ENCODE measurements at regions not wholly inside any gene's neighbourhood (a gene's known extent, or its start where the extent isn't known, plus 50 kb on each side); places are given as distances from the start of the nearest gene placed in this dataset.

DNA sequence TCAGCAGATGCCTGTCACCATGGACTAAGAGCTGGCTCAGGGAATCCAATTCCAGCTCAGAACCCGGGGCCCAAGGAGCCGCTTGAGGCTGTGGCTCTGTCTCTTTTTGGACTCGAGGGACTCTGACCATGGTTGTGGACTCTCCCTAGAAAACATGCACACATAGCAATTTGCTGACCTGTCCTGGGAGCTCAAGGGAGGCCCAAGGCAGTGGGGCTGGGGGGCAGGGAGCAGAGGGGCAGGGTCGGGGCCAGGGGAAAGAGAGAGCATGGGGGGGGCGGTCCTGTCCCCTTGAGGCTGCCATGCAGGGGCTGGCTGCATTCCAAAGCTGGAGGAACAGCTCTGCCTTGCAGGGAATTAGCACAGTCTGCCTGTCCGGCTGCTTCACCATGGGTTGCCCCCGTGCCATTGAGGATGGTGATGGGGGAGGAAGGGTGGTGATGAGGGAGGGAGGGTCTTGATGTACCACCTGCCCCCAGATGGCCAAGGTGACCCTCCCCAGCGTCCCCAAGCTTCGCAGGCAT lies 190.1 kb downstream of the GOLGA6L6 start:
- TF ChIP-seq, protein P1, sequence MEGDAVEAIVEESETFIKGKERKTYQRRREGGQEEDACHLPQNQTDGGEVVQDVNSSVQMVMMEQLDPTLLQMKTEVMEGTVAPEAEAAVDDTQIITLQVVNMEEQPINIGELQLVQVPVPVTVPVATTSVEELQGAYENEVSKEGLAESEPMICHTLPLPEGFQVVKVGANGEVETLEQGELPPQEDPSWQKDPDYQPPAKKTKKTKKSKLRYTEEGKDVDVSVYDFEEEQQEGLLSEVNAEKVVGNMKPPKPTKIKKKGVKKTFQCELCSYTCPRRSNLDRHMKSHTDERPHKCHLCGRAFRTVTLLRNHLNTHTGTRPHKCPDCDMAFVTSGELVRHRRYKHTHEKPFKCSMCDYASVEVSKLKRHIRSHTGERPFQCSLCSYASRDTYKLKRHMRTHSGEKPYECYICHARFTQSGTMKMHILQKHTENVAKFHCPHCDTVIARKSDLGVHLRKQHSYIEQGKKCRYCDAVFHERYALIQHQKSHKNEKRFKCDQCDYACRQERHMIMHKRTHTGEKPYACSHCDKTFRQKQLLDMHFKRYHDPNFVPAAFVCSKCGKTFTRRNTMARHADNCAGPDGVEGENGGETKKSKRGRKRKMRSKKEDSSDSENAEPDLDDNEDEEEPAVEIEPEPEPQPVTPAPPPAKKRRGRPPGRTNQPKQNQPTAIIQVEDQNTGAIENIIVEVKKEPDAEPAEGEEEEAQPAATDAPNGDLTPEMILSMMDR (conservative IDR thresholded peaks at IDR 0.05; ENCODE audit: low read length), result no peak
- TF ChIP-seq EZH2phosphoT487 (IDR thresholded peaks at IDR 0.05; ENCODE audit: borderline replicate concordance, low read depth, low read length), result no peak
